ENCODE measurements at regions not wholly inside any gene's neighbourhood (a gene's known extent, or its start where the extent isn't known, plus 50 kb on each side); places are given as distances from the start of the nearest gene placed in this dataset.
"Not testable (repeated sequence)": the region's sequence is repeated elsewhere in the genome, so short reads cannot be mapped to it uniquely, and the experiment has no call there.

DNA sequence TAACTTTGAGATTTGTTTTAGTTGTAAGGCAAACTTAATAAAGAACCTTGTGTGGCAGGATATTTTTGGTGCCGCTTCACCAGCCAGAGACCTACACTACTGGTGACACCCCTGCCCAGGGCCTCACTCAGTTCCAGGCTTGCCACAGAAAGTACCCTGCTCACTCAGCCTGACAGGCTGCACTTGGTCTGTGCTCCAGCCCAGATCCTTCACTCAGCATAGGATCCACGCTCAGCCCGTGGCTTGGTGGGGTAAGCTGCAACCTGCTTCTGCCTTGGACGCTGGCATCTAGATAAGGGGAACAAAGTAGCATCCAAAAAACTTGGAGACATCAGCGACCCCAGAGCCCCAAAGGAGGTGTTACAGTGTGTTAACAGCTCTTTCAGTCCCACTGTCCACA, 825.5 kb downstream of the EPHA3 start:
- no peak for DNase-seq (ENCODE audit: low spot score)

DNA sequence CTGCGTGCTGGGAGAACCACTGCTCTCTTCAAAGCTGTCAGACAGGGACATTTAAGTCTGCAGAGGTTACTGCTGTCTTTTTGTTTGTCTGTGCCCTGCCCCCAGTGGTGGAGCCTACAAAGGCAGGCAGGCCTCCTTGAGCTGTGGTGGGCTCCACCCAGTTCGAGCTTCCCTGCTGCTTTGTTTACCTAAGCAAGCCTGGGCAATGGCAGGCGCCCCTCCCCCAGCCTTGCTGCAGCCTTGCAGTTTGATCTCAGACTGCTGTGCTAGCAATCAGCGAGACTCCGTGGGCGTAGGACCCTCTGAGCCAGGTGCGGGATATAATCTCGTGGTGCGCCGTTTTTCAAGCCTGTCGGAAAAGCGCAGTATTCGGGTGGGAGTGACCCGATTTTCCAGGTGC, 837.0 kb downstream of the EPHA3 start:
- not testable (repeated sequence) for DNase-seq (ENCODE audit: low spot score)

GRCh38 chr3:89946884-89947283, 839.5 kb downstream of the EPHA3 start:
- peak; percentile 32 for DNase-seq (ENCODE audit: low spot score)

DNA sequence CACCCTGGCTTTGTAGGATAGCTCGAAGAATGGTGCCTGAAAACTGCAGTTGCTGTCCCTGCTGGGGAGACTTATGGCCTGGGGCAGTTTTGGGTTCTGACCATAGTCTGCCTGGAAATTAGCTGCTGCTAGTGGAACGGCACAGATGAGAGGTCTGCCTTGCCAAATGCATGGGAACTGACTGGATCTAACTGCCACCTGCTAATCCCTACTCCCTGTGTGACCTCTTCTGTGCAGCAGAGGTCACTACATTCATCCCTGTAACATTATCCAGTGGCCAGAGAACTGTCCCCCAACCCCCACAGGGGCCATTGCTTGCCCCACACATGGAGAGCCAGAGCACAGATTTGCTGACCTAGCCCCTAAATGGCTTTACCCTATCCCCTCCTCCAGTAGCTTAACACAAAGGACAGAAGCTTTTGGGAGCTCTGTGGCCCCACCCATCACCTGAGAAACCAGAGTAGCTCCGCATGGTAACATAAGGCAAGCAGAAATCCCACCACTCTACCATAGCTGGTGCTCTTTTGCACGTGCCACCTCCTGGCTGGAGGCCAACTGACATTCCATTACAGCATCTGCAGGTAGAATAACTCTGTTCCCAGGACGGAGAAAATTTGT, 840.0 kb downstream of the EPHA3 start:
- DNase-seq (ENCODE audit: low spot score): no peak

DNA sequence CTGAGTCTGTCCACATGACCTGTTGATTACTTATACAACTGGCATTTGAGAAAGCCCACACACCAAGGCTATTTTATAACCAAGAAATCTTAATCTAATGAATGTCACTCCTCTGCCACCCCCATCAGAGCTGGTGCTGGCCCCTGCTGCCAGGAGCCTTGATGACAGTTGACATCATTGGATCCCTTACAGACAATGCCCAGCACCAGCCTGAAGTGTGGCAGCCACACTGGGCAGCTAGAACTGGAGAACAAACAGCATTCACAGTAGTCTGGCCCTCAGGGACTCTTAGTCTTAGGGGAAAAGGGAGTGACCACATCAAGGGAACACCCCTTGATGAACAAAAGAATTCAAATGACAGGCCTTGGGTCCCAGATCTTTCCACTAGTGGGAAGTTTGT, 840.6 kb downstream of the EPHA3 start:
- no peak for DNase-seq (ENCODE audit: low spot score)

- DNase-seq (ENCODE audit: low spot score): no peak
Observed at GRCh38 chr3:89950772-89951171, 843.4 kb downstream of the EPHA3 start.

DNA sequence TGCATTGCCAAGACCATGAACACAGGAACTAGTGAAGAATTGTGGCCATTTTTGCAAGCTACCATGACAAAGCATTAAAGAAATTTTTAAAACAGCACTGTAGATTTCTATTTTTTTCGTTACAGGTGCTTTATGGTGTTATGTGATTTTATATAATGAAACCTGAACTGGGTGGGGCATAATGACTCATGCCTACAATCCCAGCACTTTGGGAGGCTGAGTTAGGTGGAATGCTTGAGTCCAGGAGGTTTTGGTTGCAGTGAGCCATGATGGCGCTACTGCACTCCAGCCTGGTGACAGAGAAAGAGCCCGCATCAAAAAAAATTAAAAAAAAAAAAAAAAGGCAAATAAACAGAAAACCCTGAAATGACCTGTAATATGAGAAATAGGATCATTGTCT, 846.7 kb downstream of the EPHA3 start:
- no peak for DNase-seq (ENCODE audit: low spot score)

DNA sequence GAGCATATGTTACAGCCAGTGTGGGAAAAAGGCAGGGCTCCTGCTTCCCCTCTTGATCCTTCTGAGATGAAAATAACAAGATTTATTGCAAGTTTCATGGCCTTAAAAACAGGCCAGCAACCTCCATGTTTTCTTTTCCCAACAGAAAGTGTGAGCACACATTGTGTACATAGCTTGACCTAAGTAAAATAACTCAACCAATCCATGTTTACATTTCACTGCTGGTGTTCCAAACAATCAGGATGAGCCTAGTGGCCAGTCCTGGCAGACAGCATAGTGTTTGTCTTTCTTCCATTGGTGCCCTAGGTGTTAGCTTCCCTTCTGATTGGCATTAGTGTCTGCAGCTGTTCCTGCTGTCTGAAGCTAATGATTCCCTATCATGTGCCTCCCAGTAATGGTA, 847.7 kb downstream of the EPHA3 start:
- DNase-seq (ENCODE audit: low spot score): no peak

- no peak for DNase-seq (ENCODE audit: low spot score)
Observed at GRCh38 chr3:89957451-89957850, 850.0 kb downstream of the EPHA3 start.

- not testable (repeated sequence) for DNase-seq (ENCODE audit: low spot score)
Observed at GRCh38 chr3:89958163-89958562, 850.7 kb downstream of the EPHA3 start.

GRCh38 chr3:89964347-89964746, 856.9 kb downstream of the EPHA3 start:
- DNase-seq (ENCODE audit: low spot score): no peak

- DNase-seq (ENCODE audit: low spot score): no peak
Observed at GRCh38 chr3:89966877-89967665, 859.6 kb downstream of the EPHA3 start.

DNA sequence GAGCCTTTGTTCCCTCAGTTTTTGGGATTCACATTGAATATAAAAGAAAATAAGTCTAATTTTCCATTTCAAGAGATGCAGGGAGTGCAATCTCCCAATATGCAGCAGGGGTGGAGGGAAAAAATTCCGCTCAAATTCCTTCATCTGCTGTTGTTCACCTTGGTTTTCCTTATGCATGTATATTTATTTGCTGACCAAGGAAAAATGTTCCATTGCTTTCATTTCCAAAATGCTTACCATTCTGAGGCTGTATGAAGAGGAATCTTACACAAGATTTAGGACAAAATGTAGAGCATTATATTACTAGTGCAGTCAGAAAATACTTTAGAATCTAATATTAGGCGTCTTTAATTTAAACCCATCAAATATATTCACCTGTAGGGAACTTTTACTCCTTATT, 863.9 kb downstream of the EPHA3 start:
- no peak for DNase-seq (ENCODE audit: low spot score)

DNA sequence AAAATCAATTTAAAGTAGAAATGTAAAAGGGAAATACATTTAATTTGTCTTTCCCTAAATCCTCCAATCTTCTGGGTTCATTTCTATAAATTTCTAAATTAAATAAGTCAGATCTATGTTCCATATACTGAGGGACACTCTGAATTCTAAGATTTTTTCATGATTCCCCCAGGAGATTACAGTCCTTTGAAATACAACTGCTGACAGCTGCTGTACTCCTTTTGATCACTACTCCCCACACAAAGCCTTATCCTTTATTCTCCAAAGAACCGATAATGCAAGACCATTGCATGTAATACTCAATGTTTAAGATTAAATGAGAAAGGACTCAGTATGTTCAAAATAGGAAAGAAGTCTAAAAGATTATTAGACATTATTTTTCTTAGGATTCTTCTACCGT, 865.7 kb downstream of the EPHA3 start:
- no peak for DNase-seq (ENCODE audit: low spot score)

- DNase-seq (ENCODE audit: low spot score): no peak
Observed at GRCh38 chr3:89974903-89975519, 867.6 kb downstream of the EPHA3 start.

GRCh38 chr3:89983449-89983848, 876.0 kb downstream of the EPHA3 start:
- DNase-seq (ENCODE audit: low spot score): no peak

DNA sequence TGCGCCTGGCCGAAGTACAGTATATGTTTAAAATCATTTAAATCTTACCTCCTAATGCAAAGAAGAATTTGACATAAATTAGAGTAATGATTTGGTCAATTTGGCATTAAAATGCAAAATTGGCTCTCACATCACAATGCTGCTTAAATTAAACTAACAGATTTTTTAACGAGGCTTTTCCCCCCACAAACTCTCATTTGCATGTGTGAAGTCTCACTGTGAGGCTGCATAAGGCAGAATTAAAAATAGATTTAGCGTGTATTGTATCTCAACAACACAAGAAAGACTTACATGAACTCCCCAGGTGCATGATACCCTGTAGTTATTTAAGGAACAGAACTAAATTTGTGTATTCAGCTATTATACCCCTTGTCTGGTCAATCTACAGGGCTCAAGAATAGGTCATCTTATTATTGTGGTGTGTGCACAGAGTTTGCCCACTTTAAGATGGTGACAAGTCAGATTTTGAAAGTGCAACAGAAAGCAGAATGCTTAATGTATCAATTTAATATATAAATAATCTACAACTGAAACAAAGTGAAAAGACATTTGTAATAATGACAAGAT, 897.9 kb downstream of the EPHA3 start:
- no peak for DNase-seq (ENCODE audit: low spot score)

GRCh38 chr3:90007778-90008499, 900.5 kb downstream of the EPHA3 start:
- peak; percentile 21 for DNase-seq (ENCODE audit: low spot score)

DNA sequence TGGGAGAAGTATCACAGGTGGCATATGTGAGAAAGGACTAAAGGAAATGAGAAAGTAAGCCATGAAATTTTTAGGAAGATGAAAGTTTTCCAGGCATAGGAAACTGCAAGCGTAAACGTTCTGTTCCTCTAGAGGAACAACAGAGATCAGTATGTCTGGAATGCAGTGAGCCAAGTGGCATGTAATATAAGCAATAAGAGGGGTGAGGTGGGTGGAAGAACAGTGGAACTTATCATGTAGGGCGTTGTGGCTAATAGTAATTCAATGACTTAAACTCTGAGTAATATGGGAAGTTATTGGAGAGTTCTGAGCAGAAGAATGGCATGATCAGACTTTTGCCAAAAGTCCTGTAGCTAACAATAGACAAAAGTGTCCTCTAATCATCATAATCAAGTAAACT, 902.9 kb downstream of the EPHA3 start:
- no peak for DNase-seq (ENCODE audit: low spot score)

GRCh38 chr3:90011131-90011530, 903.7 kb downstream of the EPHA3 start:
- DNase-seq (ENCODE audit: low spot score): no peak

DNA sequence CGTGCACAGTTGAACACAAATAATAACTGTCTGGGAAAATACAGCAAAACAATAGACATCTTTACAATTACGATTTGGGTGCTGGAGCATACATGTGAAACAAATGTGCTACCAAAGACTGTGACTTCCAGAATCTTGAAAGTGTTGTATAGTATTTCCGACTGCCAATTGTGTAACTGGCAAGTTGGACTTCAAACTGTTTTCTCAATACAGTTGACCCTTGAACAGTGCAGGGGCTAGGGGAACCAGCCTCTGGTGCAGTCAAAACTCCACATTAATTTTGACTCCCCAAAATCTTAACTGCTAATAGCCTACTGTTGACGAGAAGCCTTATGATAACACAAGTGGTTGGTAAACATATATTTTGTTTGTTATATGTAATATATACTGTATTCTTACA, 904.2 kb downstream of the EPHA3 start:
- DNase-seq (ENCODE audit: low spot score): no peak

- no peak for DNase-seq (ENCODE audit: low spot score)
Observed at GRCh38 chr3:90011996-90012395, 904.6 kb downstream of the EPHA3 start.
